NCI-H1105 (cell line): ENCODE measurements at regions not wholly inside any gene's neighbourhood (a gene's known extent, or its start where the extent isn't known, plus 50 kb on each side); places are given as distances from the start of the nearest gene placed in this dataset.

Experiments
- DNase-seq: peaks from one replicate; lab custom pipeline; 2025; lab: John Stamatoyannopoulos, UW

DNA sequence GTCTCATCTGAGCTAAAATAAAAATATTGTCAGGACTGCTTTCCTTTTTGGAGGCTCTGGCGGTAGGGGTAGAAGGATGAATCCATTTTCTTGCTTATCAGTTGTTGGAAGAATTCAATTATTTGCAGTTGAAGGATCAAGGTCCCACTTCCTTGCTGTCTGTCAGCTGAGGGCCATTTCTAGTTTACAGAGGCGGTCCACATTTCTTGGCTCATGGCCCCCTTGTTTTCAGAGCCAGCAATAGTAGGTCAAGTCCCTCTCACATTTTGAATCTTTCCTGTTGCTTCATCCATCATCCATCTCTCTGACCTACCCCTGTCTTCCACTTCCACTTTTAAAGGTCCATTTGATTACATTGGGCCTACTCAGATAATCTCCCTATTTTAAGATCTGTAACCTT is 1099.3 kb upstream of the DIAPH2 start:
- DNase-seq, result no peak

DNA sequence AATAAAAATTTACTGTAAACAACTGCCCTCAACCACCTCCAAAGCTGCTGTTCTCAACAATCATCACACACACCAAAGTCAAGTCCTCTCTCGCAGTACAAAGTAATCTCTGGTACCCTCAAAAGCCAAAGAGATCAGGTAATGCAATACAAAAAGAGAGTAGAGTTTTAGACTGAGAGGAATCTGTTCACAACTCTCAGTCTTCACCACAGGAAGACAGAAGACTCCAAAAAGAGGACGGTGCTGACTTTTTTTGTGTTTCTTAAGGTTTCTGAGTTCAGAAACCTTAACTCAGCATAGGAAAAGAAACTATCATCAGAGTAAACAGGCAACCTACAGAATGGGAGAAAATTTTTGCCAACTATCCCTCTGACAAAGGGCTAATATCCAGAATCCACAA is 1072.3 kb upstream of the DIAPH2 start:
- no peak for DNase-seq

DNA sequence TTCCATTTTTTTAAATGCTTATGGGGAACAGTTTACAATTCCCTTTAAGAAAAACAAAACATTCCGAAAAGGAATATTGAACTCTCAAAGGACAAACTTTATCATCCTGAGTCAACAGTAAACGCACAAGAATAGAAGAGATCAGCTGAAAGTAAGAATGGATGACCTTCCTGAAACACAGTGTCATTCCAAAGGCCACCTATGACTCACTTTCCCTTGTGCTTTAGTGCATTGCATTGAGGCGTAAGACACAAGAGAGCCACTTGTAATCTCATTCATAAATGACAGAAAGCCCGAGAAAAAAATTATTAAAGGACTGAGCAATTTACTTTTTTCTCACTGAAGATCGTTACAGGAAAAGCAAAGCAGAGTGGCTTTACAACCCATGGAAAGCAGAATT is 1062.4 kb upstream of the DIAPH2 start:
- DNase-seq, result no peak

DNA sequence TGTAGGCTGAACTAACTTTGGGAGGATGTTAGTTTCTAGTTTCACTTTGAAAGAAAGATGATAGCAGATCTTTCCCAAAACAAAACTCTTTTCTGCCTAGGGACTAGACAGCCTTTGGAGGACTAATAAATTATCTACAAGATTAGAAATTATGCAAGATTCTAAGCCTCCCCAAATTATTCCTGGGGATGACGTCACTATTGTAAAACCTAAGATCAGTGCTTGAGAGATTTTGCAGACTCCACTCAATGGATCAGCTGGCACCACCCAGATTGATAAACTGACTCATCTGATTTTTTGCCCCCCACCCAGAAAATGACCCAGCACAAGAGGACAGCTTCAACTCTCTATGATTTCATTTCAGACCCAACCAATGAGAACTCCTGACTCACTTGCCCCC is 1057.9 kb upstream of the DIAPH2 start:
- DNase-seq, result no peak

DNA sequence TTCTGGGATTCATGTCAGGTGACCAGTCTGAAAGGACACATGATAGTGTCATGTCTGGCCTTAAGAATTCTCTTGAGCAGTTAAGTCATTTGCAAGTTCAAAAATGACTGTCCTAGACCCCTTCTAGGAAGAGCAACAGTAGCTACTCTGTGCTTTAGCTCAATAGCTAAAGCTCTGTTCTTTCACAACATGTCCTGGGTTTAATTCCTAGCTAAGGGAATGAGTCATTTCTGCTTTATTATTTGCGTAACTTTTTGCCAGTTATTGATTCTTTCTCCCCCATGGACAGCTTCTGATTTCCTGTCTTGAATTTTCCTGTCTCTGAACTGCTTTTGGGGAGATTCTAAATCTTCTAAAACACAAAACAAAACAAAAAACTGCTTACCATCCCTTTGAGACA is 1055.8 kb upstream of the DIAPH2 start:
- no peak for DNase-seq

DNA sequence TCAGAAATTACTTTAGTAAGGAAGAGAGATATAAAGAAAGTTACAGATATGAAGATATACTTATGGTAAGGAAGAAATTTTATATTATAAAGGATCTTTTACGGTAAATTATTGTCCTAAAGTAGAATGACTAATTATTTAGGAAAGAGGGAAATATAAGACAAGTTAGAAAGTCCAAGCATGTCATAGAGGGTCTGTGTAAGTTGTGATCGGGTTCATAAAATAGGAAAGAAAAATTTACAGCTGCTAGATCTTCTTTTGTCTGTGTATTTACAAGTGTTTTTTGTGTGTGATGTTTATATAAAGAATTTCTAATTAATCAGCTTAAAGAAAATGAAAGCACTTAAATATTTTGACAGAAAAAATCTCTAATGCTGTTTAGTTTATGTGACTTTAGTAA is 1054.9 kb upstream of the DIAPH2 start:
- no peak for DNase-seq

DNA sequence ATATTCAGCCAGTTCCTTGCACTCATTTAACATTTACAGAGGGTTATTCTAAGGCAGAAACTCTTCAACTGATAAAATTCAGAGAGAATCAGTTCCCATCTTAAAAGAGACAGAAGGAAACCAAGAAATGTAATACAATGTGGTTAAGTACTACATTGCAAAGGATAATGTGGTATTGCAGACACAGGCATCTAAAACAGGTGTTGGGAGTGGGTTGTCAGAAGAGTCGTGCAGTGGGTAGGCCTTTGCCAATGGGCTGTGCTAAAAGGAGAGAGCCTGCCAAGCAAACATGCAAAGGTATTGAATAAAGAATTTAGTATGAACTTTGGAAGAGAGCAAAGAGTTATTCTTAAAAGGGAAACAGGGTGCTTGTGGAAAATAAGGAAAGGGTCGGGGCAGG is 1044.4 kb upstream of the DIAPH2 start:
- DNase-seq, result no peak

DNA sequence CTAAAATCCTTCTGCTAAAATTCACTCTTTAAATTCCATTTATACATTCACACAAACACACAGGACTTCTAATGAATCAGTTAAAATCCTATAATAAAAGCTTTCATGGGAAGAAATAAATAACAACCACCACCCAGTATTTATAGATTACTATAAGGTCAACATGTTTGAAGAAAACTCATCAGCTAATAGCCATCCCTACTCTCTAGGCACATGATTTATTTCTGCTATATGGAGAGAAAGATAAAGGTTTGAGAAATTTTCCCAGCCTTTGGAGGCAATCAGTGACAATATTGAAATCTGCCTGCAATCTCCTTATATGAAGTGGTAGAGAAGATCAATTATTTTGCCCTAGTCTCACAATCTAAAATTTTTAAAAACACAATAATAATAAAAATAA is 1038.9 kb upstream of the DIAPH2 start:
- no peak for DNase-seq

DNA sequence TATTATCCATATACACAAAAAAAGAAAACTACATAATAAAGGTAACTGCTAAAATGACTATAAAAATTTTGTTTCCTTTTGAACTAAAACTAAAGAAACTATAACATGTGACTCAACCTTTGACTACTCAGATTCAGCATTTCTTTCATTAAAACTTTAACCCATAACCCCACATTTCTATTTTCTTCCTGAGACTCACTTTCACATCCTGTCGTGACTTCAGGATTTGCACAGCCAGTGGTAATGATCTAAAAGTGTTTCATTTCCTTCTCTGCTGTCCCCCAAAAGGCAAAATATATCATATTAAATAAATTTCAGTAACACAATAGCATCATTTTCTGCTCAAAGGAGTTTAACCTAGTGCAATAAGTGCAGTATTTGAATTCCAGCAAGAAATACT is 1022.4 kb upstream of the DIAPH2 start:
- no peak for DNase-seq

DNA sequence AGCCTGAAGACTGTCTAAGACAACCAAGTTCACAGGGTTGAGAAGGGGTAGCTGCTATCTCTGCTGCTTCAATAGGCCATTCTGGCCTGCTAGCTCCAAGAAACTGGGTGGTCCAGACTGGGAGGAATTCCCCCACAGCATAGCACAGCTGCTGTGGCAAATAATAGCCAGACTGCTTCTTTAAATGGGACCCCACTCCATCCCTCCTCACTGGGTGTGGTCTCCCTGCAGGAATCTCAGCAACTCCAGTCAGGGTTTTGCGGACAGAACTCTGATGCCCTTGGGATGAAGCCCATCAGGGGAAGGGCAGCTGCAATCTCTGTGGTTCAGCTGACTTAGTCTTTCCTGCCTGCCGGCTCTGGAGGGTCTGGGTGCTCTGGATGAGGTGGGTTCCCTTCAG is 1018.6 kb upstream of the DIAPH2 start:
- DNase-seq, result no peak

DNA sequence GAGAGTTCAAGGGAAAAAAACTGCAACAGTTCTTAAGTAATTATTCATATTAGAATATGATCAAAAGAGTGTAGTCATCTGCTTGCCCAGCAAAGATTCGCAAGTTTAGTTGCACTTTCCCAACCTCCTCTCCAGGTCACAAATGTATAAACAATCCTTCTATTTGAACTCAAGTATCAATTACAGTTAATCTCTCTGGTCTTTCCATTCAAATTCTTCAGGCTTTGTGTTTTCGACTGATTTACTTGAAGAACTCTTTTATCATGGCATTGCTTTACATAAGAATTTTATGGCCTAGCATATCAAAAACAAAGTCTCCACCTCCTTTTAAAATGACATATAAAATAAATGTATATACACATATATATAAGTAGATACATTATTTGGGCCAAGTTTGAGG is 1009.6 kb upstream of the DIAPH2 start:
- DNase-seq, result no peak

DNA sequence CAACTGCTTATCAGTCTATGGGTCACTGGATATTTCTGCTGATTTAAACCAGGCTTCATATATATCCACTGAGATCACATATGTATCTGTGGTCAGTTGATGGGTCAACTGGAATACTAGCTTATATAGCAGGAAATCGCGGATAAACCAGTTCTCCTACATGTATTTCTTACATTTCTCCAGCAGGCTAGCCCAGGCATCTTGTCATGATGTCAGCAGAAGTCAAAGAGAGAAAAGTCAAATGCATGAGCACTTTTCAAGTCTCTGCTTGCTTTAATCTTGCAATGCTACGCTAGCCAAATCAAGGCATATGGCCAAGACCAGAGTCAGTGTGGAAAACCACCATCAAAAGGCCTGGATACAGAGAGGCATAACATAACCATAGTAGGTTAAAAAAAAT is 1008.8 kb upstream of the DIAPH2 start:
- DNase-seq, result no peak

DNA sequence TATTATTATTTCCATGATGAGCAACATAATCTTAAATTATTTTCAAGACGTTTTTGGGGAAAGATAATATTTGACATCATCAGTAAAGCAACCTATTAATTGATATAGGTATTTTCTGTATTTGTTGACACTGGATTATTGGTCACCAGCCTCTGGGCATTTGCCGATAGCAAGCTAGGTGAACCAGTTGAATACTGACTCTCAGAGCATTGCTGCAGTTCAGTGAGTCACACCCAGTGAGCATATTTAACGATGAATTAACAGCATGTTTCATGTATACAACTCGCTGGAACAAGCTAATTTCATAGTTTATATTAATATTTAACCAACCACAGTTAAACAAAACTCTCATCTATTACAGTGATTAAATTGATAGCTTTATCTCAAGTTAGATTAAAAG is 1006.0 kb upstream of the DIAPH2 start:
- DNase-seq, result no peak

DNA sequence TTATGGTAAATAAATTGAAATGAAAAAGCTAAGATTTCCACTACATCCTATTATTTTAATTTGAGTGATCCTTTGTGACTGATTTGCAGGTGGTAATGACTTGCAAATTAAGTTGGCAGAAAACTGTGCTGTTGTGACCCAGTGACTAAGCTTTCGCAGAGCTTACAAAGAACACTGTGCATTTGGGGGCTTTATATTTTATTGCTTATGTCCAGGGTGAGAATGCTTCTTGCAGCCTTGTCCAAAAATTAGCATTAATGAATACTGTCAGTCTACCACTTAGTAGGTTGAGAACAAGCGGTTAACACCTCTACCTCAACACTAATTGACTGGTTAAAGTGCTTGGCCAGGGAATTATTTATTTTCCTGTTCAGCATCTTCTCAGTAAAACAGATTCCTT is 991.3 kb upstream of the DIAPH2 start:
- DNase-seq, result no peak

DNA sequence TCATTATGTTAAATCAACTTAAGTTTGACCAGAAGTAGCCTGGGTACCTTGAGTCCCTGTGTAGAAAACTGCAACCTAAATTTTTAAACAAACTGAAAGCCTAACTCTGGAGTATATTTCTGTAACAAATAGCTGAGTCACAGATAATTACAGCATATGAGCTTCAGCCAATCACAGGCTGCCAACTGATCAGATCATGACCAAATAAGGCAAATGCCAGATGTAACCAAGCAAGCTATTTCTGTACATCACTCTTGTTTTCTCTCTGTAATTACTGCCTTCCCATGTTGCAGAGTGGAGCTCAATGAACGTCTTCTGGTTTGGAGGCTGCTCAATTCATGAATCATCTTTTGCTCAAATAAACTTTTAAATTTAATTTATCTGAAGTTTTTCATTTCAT is 980.9 kb upstream of the DIAPH2 start:
- no peak for DNase-seq

DNA sequence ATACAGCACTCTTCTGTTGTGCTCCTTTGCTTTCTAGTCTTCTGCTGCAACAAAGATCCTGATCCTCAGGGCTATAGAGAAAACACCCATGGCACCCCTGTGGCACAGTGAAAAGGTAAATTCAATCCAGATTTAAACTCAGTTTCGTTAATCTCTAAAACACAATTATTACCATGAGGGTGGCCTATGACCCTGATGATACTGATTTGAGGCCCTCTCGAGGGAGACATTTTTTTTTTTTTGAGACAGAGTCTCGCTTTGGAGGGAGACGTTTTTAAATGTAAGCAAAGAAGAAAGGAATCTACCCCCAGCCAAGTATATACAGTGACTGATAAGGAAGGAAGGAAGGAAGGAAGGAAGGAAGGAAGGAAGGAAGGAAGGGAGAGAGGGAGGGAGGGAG is 967.8 kb upstream of the DIAPH2 start:
- DNase-seq, result no peak

DNA sequence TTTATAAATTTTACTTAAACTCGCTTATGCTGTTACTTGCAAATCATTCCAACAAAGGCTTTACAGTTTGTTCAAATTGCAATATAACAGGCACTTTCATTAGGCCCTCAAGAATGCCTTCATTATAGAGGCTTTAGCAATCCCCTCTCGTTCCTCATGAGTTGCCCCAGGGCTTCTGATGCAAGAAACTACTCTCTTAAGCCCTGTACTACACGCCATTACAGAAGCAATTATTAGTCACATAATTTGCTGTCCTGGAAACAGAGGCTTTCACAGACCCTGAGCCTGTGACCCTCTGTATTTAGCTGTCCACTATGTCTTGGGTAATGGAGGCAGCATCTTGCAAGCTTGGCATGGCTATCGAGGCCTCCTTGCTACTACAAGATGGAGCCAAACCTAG is 965.9 kb upstream of the DIAPH2 start:
- no peak for DNase-seq

DNA sequence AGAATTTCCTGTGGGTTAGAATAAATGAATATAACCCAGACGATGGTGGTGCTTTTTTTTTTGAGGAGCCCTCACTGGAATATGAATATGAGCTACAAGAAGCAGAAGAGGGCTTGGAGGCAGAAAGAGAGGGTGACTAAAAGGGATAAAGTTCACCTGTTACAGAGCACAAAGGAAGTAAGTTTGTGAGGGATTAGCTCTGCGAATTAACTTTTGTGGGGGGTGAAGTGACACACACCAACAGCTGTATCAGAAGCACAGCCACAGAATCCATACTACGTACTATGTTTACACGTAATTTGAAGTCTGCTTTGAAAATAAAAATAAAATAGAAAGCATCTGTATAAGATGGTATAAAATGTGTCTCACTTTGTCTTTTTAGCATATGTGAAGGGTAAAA is 963.6 kb upstream of the DIAPH2 start:
- DNase-seq, result no peak

DNA sequence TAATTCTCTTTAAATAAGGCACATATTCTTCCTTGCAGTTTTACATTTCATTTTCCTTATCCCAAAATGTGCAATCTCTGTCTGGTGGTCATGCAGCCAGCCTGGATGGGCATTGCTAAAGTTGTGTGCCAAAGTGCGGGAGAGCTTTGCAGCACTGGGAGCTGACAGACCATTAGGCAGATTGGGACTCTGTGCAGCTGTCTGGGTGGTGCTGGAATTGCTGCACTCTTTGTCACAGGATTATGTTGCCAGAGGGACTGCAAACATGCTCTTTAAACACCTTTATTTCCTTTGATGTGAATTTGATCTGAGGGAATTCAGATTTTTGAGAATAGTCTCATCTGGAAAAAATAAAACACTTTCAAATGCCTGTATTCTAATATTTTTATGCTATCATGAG is 956.2 kb upstream of the DIAPH2 start:
- no peak for DNase-seq

DNA sequence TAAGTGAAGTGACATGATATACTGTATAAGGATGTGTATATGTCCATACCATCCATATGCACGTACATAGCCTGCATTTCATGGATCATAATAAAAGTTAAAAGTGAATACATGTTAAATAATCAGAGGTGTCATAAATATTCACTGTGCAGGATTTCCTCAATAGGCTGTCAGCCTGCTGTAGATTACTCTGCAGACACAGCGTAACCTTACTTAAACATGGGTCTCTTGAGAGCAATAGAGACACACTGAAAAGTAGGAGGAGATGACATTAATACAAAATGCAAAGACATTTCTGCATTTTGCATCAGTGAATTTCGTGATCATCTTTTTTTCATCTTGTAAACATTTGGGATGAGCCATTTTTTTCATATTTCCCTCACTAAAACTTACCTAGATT is 955.2 kb upstream of the DIAPH2 start:
- DNase-seq, result no peak

DNA sequence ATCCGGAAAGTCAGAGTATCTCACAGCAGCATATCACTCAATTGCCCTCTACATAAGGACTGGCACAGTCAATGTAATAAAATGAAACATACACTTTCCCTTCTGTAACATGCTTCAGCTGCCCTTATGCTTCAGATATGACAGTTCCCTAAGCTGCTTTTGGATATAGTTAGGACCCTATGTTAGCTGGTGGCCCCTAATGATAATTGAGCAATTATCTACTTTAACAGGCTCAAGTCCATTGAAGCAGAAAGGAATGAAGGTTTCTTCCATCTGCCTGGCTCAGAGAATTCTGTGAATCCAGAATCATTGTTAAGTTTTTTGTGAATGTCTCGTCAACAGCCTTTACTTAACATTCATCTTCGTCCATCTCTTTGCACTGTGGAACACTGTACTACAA is 951.2 kb upstream of the DIAPH2 start:
- peak; percentile 20 for DNase-seq

DNA sequence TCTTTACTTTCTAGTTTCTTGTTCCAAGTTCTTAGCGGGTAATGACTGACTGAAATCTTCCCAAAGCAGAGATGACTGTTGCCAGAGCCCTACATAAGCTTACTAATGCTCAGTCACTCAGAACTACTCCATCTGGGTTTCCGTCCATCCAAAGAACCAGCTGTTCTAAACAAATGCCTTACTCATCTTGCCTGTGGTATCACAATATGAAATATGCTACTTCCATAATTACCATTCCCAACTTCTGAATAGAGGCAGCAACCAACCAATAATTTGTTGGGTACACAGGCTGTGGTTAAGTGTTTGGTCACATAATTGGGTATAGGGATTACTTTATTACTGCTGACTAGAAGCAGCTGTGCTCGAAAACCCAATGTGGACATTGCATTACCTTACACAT is 930.2 kb upstream of the DIAPH2 start:
- no peak for DNase-seq

DNA sequence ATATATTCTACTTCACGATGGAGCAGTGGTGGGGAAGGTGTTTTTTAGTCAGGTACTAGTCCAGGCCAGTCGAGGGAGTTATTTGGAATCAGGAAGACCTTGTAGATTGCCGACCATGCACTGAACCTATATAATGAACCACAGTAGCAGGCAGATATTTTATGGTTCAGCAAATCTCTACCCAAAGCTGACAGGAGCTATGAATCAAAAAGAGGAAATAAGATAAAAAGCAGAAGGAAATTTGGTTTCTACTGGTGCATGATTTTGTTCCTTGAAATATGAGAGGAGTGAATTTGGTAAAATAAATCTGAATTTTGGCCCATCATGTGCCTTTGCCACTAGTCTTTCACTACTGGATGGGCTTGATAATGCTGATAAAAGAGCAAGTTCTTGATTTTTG is 924.3 kb upstream of the DIAPH2 start:
- DNase-seq, result no peak

DNA sequence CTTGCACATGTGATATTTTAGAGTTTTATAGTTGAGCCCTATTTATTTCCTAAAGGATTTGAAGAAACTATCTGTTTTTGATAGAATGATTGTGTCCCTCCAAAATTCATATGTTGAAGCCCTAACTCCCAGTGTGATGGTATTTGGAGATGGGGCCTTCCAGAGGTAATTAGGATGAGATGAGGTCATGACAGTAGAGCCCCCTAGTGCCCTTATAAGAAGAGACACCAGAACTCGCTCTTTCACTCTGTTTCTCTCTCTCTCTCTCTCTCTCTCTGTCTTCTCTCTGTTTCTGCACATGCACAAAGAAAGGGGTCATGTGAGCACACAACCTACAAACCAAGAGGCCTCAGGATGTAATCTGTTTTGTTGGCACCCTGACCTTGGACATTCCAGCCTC is 921.9 kb upstream of the DIAPH2 start:
- no peak for DNase-seq

DNA sequence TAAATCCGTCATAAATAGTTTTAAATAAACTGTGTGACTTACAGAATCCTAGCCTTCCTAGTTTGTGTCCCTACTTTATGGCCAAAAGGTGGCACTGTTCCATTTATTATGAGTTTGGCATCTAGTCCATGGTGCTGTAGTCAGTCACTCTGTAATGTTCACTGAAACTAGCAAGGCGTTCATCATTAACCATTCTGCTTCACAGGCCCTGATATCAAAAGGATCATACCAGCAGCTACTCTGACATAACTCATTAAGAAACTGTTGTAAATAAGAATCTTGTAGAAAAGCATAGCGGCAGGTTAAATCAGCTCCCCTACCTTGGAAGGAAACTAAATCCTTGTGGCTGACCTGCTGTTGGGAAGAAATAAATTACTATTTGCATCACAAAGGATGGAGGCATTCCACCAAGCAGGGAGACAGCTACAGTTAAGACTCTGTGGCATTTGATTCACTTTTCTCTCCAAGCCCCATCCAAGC is 919.6 kb upstream of the DIAPH2 start:
- peak; percentile 26 for DNase-seq
